ENCODE measurements at regions not wholly inside any gene's neighbourhood (a gene's known extent, or its start where the extent isn't known, plus 50 kb on each side); places are given as distances from the start of the nearest gene placed in this dataset.

DNA sequence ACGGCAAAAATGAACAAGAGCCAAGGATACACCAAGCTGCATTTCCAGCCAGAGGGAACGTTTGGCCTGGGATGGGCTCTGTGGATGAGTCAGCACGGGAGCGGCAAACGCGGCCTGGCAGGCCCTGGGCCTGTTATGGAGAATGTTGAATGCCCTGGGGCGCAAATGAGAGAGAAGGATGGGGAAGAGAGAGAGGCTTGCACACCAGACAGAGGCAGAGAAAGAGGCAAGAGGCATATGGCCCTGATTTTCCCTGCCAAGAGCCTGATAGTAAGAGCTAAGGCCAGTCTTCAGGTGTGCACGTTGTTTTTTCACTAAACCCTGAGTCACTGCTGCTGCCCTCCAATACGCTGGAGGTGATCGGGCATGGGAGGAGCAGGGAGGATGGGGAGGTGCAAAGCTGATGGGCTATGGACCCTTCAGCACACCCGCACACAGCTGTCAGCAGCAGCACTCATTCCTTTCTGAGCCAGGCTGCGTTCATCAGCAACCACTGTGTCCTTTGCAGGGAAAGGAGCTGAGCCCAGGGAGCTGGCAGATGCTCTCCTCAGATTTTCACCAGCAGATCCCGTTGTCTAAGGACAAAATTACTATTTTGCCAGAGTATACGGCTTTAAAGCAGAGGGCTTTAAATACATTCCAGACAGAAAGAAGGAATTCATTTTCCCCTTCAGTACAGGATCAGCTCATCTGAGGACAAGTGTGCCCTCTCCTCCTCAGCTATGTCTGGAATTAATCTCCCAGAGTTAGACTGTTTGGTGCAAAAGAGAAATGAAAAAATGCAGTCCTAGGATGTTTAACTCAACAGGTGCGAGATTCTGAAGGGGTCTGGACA lies 61.7 kb upstream of the SLC22A23 start:
- H3K4me1 ChIP-seq = no peaks in the 10 kb centered on the region
- peaks cover 0 to 37% (median 0%) of the 10 kb centered on the region in 7 donors for H3K27me3 ChIP-seq (replicated peaks in 1 of 7)
- no peak overlapping the region for H3K4me3 ChIP-seq
- intact Hi-C loops (cut with DNase I; ENCODE audit: low total_unique reads) = no loop called here
- H3K9me3 ChIP-seq = no peaks in the 10 kb centered on the region
- H3K27ac ChIP-seq = no peak overlapping the region
- TF ChIP-seq, protein P1, sequence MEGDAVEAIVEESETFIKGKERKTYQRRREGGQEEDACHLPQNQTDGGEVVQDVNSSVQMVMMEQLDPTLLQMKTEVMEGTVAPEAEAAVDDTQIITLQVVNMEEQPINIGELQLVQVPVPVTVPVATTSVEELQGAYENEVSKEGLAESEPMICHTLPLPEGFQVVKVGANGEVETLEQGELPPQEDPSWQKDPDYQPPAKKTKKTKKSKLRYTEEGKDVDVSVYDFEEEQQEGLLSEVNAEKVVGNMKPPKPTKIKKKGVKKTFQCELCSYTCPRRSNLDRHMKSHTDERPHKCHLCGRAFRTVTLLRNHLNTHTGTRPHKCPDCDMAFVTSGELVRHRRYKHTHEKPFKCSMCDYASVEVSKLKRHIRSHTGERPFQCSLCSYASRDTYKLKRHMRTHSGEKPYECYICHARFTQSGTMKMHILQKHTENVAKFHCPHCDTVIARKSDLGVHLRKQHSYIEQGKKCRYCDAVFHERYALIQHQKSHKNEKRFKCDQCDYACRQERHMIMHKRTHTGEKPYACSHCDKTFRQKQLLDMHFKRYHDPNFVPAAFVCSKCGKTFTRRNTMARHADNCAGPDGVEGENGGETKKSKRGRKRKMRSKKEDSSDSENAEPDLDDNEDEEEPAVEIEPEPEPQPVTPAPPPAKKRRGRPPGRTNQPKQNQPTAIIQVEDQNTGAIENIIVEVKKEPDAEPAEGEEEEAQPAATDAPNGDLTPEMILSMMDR (IDR thresholded peaks at IDR 0.05 in 8 of 11, conservative IDR thresholded peaks at IDR 0.05 in 3 of 11) = no peak
- TF ChIP-seq POLR2AphosphoS5 (IDR thresholded peaks at IDR 0.05) (no peak), POLR2A (IDR thresholded peaks at IDR 0.05) (no peak)
- DNase-seq = no peak
- no peaks in the 10 kb centered on the region for H3K36me3 ChIP-seq
- 72 to 83% (median 79%) methylated on average over 15 of the region's 15 CpGs for WGBS, 5 donors

DNA sequence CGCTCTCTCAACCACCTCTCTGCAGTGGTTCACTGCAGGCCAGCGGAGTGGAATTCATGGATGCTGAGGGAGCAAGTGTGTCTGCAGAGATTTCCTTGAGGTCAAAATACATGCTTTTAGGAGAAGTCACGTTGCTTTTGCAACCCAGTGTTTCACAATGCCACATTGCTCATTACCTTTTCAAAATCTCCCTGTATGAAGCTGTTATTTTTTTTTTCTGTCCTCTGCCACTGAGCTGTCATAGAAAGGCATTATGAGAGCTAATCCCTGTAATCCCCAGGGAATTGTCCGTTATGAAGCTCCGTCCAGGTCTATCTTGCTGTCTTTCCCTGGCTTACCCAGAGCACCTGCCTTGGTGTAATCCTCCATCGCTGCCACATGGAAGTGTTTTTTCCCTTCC lies 60.5 kb upstream of the SLC22A23 start:
- TF ChIP-seq POLR2AphosphoS5 (IDR thresholded peaks at IDR 0.05) (no peak), POLR2A (IDR thresholded peaks at IDR 0.05) (no peak)
- TF ChIP-seq, protein P1 (IDR thresholded peaks at IDR 0.05 in 8 of 11, conservative IDR thresholded peaks at IDR 0.05 in 3 of 11) = no peak
- no peak overlapping the region for H3K4me3 ChIP-seq
- no peaks in the 10 kb centered on the region for H3K36me3 ChIP-seq
- H3K27me3 ChIP-seq (replicated peaks in 1 of 7) = peaks cover 0 to 45% (median 0%) of the 10 kb centered on the region in 7 donors
- intact Hi-C loops (cut with DNase I; ENCODE audit: low total_unique reads) = no loop called here
- no peaks in the 10 kb centered on the region for H3K4me1 ChIP-seq
- 66 to 84% (median 72%) methylated on average over 6 of the region's 6 CpGs for WGBS, 5 donors
- no peaks in the 10 kb centered on the region for H3K9me3 ChIP-seq
- H3K27ac ChIP-seq = no peak overlapping the region
- no peak for DNase-seq

GRCh38 chr6:3516092-3516491 lies 59.2 kb upstream of the SLC22A23 start:
- 81 to 94% (median 90%) methylated on average over 5 of the region's 5 CpGs for WGBS, 5 donors
- Histone ChIP-seq H3K4me1 (no peaks in the 10 kb centered on the region), H3K27ac (no peak overlapping the region), H3K4me3 (no peak overlapping the region), H3K27me3 (replicated peaks in 1 of 7) (peaks cover 0 to 44% (median 0%) of the 10 kb centered on the region in 7 donors), H3K9me3 (no peaks in the 10 kb centered on the region), H3K36me3 (no peaks in the 10 kb centered on the region)
- intact Hi-C loops (cut with DNase I; ENCODE audit: low total_unique reads) = no loop called here
- DNase-seq = no peak
- TF ChIP-seq POLR2AphosphoS5 (IDR thresholded peaks at IDR 0.05) = no peak
- TF ChIP-seq, protein P1 (IDR thresholded peaks at IDR 0.05 in 8 of 11, conservative IDR thresholded peaks at IDR 0.05 in 3 of 11) = no peak
- TF ChIP-seq POLR2A (IDR thresholded peaks at IDR 0.05) = no peak

DNA sequence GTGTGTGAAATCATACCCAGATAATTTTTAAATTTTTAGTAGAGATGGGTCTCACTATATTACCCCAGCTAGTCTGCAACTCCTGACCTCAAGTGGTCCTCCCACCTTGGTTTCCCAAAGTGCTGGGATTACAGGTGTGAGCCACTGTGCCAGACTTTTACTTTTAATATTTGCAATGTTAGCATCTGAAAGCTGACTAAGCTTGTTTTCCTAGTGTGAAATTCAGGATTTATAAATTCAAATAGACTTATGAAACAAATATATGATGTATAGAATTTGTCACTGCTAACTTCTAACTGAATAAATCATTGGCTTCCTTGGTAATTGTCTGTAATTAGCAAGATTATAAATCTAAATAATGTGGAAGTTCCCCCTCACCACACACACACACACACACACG lies 58.8 kb upstream of the SLC22A23 start:
- H3K36me3 ChIP-seq = no peaks in the 10 kb centered on the region
- no peak overlapping the region for H3K27ac ChIP-seq
- no peak for DNase-seq
- no peaks in the 10 kb centered on the region for H3K9me3 ChIP-seq
- no peak overlapping the region for H3K4me3 ChIP-seq
- WGBS, 5 donors = 47 to 60% (median 56%) methylated on average over 1 of the region's 1 CpG
- intact Hi-C loops (cut with DNase I; ENCODE audit: low total_unique reads) = no loop called here
- H3K4me1 ChIP-seq = no peaks in the 10 kb centered on the region
- TF ChIP-seq, protein P1 (IDR thresholded peaks at IDR 0.05 in 8 of 11, conservative IDR thresholded peaks at IDR 0.05 in 3 of 11) = no peak
- TF ChIP-seq POLR2AphosphoS5 (IDR thresholded peaks at IDR 0.05) (no peak), POLR2A (IDR thresholded peaks at IDR 0.05) (no peak)
- H3K27me3 ChIP-seq (replicated peaks in 1 of 7) = peaks cover 0 to 44% (median 0%) of the 10 kb centered on the region in 7 donors

All from spleen (tissue), 11 donors.